ENCODE measurements at regions not wholly inside any gene's neighbourhood (a gene's known extent, or its start where the extent isn't known, plus 50 kb on each side); places are given as distances from the start of the nearest gene placed in this dataset.

- no peak for TF ChIP-seq EZH2 (IDR thresholded peaks at IDR 0.05; ENCODE audit: insufficient read depth, poor library complexity, severe bottlenecking)
- TF ChIP-seq EZH2phosphoT487 (IDR thresholded peaks at IDR 0.05; ENCODE audit: insufficient read depth, low read depth) = no peak
Observed at GRCh38 chr3:168876346-168877035, 780.8 kb upstream of the GOLIM4 start.

All from GM23248 (cell line).